Effector memory CD8-positive, alpha-beta T cell (primary cell): ENCODE measurements at regions not wholly inside any gene's neighbourhood (a gene's known extent, or its start where the extent isn't known, plus 50 kb on each side); places are given as distances from the start of the nearest gene placed in this dataset.

Experiments used
- ATAC-seq: fragments of 150-1000 bp; cut with Tn5 transposase; replicated peaks from 2 replicates; pipeline ENCODE4 v1.10.0; 2021; ENCODE audit warnings: mild to moderate bottlenecking, moderate library complexity
- DNase-seq, 3 experiments: peaks; one replicate each; pipeline ENCODE4 v3.0.0; 2021
- H3K27ac Mint-ChIP-seq, 2 donors: one replicate each; pipeline ENCODE4 v1.8.0; 2022; ENCODE audit warnings: mild to moderate bottlenecking in 2 of 2, mixed read lengths in 2 of 2, moderate library complexity in 2 of 2
- H3K27me3 Mint-ChIP-seq, 2 donors: one replicate each; pipeline ENCODE4 v1.8.0; 2022; ENCODE audit warnings: mixed read lengths in 2 of 2
- H3K36me3 Mint-ChIP-seq: one replicate; pipeline ENCODE4 v1.8.0; 2022; ENCODE audit warnings: mild to moderate bottlenecking, moderate library complexity, mixed read lengths; ENCODE audit not compliant: insufficient read depth
- H3K4me1 Mint-ChIP-seq, 2 donors: one replicate each; pipeline ENCODE4 v1.8.0; 2022; ENCODE audit warnings: low read depth in 2 of 2, mixed read lengths in 2 of 2
- H3K4me3 Mint-ChIP-seq, 2 donors: one replicate each; pipeline ENCODE4 v1.8.0; 2022; ENCODE audit warnings: mild to moderate bottlenecking in 2 of 2, mixed read lengths in 2 of 2, moderate library complexity in 2 of 2
- H3K9me3 Mint-ChIP-seq, 2 donors: one replicate each; pipeline ENCODE4 v1.8.0; 2022; ENCODE audit warnings: mixed read lengths in 2 of 2

DNA sequence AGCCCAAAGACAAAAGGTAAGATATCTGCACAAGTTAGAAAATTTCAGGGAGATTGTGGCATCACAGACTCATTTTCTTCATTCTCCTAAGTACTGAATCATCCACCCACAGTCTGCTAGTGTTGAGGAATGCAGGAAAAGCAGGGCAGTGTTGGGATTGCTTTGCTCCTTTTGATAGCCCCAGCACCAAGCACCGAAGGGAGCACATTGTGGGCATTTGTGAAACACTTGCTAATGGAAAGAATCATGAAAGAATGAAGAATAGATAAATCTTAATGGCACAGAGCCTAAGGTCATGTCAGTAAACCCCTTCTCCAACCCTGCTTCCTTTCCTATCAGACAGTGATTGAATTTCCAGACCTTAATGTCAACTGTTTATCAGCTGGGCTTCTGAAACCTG, 103.1 kb upstream of the GPRIN3 start:
- no peak overlapping the region for H3K4me3 Mint-ChIP-seq
- peaks cover 0 to 5% of the 10 kb centered on the region in 2 donors for H3K27me3 Mint-ChIP-seq
- no peak for ATAC-seq
- H3K4me1 Mint-ChIP-seq = no peaks in the 10 kb centered on the region
- no peak overlapping the region for H3K27ac Mint-ChIP-seq
- H3K9me3 Mint-ChIP-seq = no peaks in the 10 kb centered on the region
- H3K36me3 Mint-ChIP-seq = no peaks in the 10 kb centered on the region
- no peak for DNase-seq

DNA sequence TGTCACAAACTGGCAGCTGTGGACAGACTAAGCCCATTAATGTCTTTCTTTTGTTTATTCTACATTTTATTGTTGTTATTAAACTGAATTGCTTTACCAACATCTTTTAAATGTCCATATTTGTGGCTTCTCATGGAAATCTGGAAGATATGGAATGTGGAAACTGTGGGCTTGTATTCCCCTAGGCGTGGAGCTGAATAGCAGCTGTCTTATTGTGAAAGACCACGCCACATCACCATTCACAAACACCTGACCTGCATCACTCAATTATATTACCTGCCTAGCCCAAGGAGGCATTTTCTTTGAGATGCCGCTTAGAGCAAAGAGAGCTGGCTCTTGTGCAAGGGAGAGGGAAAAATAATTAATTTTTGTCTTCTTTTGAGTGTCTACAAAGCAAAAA, 96.9 kb upstream of the GPRIN3 start:
- DNase-seq (no peak), ATAC-seq (no peak)
- H3K4me3 Mint-ChIP-seq = no peak overlapping the region
- no peaks in the 10 kb centered on the region for H3K4me1 Mint-ChIP-seq
- H3K36me3 Mint-ChIP-seq = no peaks in the 10 kb centered on the region
- H3K27me3 Mint-ChIP-seq = no peaks in the 10 kb centered on the region
- no peaks in the 10 kb centered on the region for H3K9me3 Mint-ChIP-seq
- H3K27ac Mint-ChIP-seq = no peak overlapping the region

DNA sequence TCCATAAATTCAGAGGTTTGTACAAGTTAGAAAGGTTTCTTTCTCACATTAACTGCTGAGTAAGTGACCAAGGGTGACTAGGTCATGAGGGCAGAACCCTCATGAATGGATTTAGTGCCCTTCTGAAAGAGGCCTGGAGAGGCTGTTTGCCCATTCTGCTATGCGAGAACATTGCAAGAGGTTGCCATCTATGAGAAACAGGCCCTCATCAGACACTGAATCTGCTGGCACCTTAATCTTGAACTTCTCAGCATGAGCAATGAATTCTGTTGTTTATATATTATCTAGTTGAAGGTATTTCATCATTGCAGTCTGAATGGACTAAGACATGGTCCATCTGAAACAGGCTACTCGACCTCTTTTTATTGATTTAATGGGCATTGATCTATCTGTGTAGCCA, 96.2 kb upstream of the GPRIN3 start:
- no peaks in the 10 kb centered on the region for H3K27me3 Mint-ChIP-seq
- H3K9me3 Mint-ChIP-seq = no peaks in the 10 kb centered on the region
- no peak for ATAC-seq
- no peak for DNase-seq
- H3K27ac Mint-ChIP-seq = no peak overlapping the region
- H3K4me3 Mint-ChIP-seq = no peak overlapping the region
- H3K36me3 Mint-ChIP-seq = no peaks in the 10 kb centered on the region
- no peaks in the 10 kb centered on the region for H3K4me1 Mint-ChIP-seq

DNA sequence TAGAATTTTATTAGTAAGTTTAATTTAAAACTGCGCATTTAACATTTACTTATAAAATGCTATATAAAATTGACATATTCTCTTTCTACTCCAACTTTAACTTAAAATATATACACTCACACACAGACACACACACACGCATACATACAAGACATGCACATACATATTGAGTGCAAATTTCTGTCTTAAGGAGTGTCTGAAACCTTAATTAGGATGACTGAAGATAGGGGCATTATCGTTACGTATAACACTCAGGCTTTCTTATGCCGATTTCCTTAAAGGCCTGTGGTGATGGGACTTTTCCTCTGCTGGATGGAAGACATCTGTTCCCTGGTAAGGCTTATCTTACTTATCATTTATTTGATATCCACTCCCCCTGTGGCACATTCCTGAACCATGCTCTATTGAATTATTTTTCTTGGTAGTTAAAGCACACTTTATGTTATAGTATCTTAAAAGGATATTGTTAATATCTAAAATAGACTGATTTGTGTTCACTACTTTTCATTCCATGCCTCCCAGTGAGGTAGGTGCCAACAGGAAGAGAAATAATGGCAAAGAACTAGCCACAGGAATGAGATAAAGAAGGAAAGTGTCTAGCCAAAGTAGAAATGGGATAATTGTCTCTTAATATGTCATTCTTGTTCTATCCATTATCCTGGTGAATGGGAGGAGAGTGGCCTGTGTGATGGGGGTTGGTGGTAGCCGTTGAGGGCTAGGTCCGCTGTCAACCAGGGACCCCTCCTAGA, 92.9 kb upstream of the GPRIN3 start:
- Mint-ChIP-seq H3K36me3 (no peaks in the 10 kb centered on the region), H3K4me3 (no peak overlapping the region), H3K9me3 (no peaks in the 10 kb centered on the region), H3K27me3 (no peaks in the 10 kb centered on the region), H3K27ac (no peak overlapping the region), H3K4me1 (no peaks in the 10 kb centered on the region)
- ATAC-seq = no peak
- no peak for DNase-seq

DNA sequence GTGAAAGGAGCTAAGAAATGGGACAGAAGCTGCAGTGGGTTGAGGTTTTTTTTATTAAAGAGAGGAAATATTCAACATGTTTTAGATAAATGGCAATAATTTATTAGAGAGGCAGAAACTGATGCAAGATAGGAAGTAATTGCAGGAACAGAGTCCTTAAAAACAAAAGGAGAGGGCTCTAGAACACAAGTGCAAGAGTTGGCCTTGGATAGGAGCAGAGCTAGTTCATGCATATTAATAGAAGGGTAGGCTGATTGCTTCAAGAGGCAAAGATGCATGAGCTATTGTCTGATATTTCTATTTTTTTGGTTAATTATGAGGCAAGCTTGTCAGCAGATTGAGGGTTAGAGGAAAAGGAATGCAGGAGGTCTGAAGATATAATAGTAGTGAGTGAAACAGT, 91.0 kb upstream of the GPRIN3 start:
- H3K27ac Mint-ChIP-seq = no peak overlapping the region
- no peak for DNase-seq
- no peak for ATAC-seq
- no peaks in the 10 kb centered on the region for H3K4me1 Mint-ChIP-seq
- no peaks in the 10 kb centered on the region for H3K9me3 Mint-ChIP-seq
- no peak overlapping the region for H3K4me3 Mint-ChIP-seq
- no peaks in the 10 kb centered on the region for H3K36me3 Mint-ChIP-seq
- H3K27me3 Mint-ChIP-seq = no peaks in the 10 kb centered on the region

DNA sequence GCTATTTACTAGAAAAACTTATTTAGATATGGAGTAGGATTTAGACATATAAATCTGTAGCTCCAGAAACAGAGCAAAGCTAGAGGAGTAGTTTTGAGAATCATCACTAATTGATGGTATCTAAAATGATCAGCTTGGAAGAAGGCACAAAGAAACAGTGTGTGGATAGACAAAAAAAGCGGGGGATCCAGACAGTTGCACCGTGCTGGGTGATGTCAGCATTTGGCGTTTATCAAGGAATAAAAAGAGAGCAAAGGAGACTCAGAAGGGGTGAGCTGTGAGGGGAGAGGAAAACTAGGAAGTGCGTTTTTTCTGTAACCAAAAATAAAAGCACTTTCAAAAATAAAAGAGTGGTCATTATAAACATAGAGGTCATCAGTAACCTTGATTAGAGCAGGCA, 90.5 kb upstream of the GPRIN3 start:
- ATAC-seq (no peak), DNase-seq (no peak)
- Mint-ChIP-seq H3K36me3 (no peaks in the 10 kb centered on the region), H3K4me3 (no peak overlapping the region), H3K27ac (no peak overlapping the region), H3K27me3 (no peaks in the 10 kb centered on the region), H3K4me1 (no peaks in the 10 kb centered on the region), H3K9me3 (no peaks in the 10 kb centered on the region)

DNA sequence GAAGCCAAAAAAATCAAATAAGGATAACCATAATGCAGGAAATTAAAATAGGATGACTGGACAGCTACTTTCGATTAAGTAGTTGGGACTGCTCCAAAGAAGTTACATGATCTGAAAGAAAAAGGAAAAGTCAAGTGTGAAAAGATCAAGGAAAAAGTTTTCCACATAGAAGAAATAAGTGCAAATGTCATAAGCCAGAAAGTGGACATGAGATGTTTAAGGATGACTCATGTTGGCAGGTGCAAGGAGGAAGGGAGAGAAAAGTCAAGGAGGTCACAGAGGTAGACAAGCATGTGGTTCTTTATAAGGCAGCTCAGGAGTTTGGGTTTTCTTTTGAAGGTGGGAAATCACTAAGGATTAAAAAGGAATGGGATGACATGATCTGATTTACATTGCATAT, 89.8 kb upstream of the GPRIN3 start:
- Mint-ChIP-seq H3K9me3 (no peaks in the 10 kb centered on the region), H3K27me3 (no peaks in the 10 kb centered on the region), H3K36me3 (no peaks in the 10 kb centered on the region), H3K27ac (no peak overlapping the region), H3K4me3 (no peak overlapping the region), H3K4me1 (no peaks in the 10 kb centered on the region)
- DNase-seq = no peak
- ATAC-seq = no peak

DNA sequence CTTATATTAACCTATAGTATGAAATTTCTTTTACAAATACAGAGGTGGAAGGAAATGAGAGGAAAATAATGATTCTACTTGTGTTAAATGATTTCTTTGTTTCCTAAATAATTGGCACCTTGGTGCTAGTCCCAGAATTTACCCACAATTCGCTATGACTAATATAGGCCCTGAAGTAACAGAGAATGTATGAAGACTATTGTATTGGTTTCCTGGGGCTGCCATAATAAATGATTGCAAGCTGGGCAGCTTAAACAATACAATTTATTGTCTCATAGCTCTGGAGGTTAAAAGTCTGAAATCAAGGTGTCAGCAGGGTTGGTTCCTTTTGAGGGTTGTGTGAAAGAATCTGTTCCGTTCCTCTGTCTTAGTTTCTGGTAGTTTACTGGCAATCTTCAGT, 74.8 kb upstream of the GPRIN3 start:
- Mint-ChIP-seq H3K4me1 (peaks cover 0 to 4% of the 10 kb centered on the region in 2 donors), H3K4me3 (no peak overlapping the region), H3K9me3 (peaks cover 0 to 2% of the 10 kb centered on the region in 2 donors), H3K27me3 (peaks cover 0 to 8% of the 10 kb centered on the region in 2 donors), H3K27ac (no peak overlapping the region), H3K36me3 (no peaks in the 10 kb centered on the region)
- no peak for ATAC-seq
- DNase-seq = no peak

DNA sequence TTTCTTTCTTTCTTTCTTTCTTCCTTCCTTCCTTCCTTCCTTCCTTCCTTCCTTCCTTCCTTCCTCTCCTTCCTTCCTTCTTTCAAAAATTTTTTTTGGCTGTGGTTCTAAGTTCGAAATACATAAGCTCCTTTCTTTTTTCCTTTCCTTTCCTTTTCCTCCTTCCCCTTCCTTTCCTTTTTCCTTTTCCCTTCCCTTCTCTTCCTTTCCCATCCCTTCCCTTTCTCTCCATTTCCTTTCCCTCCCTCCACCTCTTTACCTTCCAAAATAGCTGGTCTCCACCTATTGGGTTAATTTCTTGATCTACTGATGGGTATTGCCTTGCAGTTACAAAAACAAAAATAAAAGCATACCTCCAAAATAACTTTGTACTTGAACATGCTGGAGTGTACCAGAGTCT, 73.4 kb upstream of the GPRIN3 start:
- no peak for ATAC-seq
- no peaks in the 10 kb centered on the region for H3K27me3 Mint-ChIP-seq
- peaks cover 0 to 2% of the 10 kb centered on the region in 2 donors for H3K9me3 Mint-ChIP-seq
- no peak for DNase-seq
- H3K27ac Mint-ChIP-seq = no peak overlapping the region
- no peak overlapping the region for H3K4me3 Mint-ChIP-seq
- no peaks in the 10 kb centered on the region for H3K36me3 Mint-ChIP-seq
- peaks cover 0 to 4% of the 10 kb centered on the region in 2 donors for H3K4me1 Mint-ChIP-seq

DNA sequence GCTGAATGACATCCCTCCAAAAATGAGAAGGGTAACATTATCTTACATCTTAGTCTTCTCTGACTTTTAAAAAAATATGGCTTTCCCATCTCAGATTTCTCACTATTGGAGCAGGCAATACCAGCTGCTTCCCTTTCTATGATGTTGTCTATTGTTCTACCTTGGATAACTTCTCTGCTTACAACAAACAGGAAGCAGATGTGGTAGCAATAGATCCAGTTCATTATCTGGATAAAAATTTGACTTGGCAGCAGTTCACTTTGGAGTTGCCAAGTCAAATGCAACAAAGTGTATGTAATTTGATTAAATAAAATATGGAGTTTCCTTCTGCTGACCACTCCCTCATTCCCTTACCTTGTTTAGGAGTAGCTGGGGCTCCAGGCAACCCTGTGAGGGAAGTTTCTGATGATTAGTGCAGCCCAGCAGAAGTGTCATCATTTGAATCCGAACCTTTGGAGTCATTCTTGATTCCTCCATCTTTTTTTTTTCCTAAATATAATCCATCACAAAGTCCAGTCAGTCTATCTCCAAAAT, 72.0 kb upstream of the GPRIN3 start:
- Mint-ChIP-seq H3K4me1 (peaks cover 0 to 4% of the 10 kb centered on the region in 2 donors), H3K27me3 (no peaks in the 10 kb centered on the region), H3K4me3 (no peak overlapping the region), H3K9me3 (peaks cover 0 to 2% of the 10 kb centered on the region in 2 donors), H3K27ac (no peak overlapping the region), H3K36me3 (no peaks in the 10 kb centered on the region)
- ATAC-seq = no peak
- no peak for DNase-seq

DNA sequence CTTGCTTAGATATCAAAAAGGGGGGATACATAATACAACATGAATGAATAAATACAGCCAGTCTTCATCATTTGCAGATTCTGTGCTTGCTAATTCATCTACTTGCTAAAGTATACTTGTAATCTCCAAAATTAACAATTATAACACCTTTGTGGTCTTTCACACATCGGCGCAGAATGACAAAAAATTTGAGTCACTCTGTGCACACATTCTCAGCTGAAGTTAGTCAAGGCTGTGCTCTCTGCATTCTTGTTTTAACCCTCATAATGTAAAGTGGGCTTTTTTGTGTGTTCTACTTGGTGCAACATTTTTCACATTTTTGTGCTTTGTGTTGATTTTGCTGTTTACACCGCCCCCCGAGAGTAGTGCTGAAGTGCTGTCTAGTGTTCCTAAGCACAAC, 65.8 kb upstream of the GPRIN3 start:
- DNase-seq (peak in 1 of 3 experiments; percentile 6), ATAC-seq (peak; percentile 60)
- Mint-ChIP-seq H3K36me3 (no peaks in the 10 kb centered on the region), H3K4me3 (no peak overlapping the region), H3K9me3 (no peaks in the 10 kb centered on the region), H3K27me3 (no peaks in the 10 kb centered on the region), H3K4me1 (peaks cover 3 to 8% of the 10 kb centered on the region in 2 donors), H3K27ac (no peak overlapping the region)

DNA sequence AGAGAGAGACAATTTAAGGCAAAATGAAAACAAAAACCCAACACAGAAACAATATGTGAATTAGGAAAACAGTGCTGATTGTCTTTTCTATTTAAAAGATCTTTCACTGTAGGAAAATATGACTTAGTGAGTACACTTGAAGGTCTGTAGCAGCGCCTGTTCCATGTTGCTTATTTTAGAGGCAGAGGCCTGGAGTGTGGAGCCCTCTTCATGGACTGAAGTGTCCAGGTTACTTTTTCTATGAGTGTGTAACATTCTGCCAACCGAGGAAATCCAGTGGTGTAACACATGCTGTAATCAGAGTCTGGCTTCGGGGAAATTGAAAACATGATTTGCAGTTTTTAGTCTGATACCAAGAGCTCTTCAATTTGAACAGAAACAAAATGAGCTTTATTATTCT, 64.0 kb upstream of the GPRIN3 start:
- ATAC-seq (no peak), DNase-seq (no peak)
- Mint-ChIP-seq H3K9me3 (no peaks in the 10 kb centered on the region), H3K27ac (no peak overlapping the region), H3K36me3 (no peaks in the 10 kb centered on the region), H3K27me3 (no peaks in the 10 kb centered on the region), H3K4me3 (no peak overlapping the region), H3K4me1 (peaks cover 6 to 13% of the 10 kb centered on the region in 2 donors)

DNA sequence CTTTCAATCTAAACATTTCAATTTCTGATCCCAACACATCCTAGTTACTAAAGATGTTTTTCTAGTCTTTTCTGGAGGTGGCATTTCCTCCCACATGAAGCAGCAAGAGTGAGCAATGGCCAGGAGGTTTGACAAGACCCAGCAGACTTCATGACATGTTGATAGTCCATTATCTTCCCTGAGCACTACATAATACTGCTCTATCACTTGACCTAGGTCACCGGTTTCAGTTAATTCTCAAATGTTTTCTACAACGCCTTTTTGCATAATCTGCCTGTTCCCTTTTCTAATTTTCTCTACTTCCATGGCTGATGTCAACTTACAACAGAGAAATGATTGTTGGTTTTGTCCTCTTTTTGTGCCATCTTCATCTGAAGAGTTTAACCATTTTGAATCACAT, 62.0 kb upstream of the GPRIN3 start:
- Mint-ChIP-seq H3K27ac (no peak overlapping the region), H3K27me3 (no peaks in the 10 kb centered on the region), H3K36me3 (no peaks in the 10 kb centered on the region), H3K9me3 (no peaks in the 10 kb centered on the region), H3K4me3 (no peak overlapping the region), H3K4me1 (peaks cover 7 to 13% of the 10 kb centered on the region in 2 donors)
- DNase-seq (no peak), ATAC-seq (no peak)

DNA sequence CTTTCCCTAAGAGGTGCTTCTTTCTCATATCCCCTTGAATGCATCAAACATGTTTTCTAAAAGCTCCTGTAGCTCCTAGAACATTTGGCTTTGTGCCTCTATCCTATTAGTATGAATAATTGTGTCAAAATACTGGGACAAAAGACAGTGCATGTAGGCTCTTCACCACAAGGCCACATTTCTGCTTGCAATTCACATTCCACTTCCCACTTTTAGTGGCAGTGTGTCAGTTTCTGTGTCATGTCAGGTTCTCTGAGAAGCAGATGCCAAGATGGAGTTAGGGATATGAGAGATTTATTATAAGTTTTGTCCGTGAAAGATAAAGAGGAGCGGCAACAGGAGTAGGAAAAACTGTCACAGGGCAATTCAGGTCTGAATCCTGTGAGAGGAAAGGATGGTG, 61.3 kb upstream of the GPRIN3 start:
- Mint-ChIP-seq H3K27me3 (no peaks in the 10 kb centered on the region), H3K9me3 (no peaks in the 10 kb centered on the region), H3K27ac (no peak overlapping the region), H3K36me3 (no peaks in the 10 kb centered on the region), H3K4me1 (peaks cover 7 to 13% of the 10 kb centered on the region in 2 donors), H3K4me3 (no peak overlapping the region)
- DNase-seq (no peak), ATAC-seq (no peak)
